ENCODE measurements at regions not wholly inside any gene's neighbourhood (a gene's known extent, or its start where the extent isn't known, plus 50 kb on each side); places are given as distances from the start of the nearest gene placed in this dataset.
A peak's percentile ranks its signal among the peaks of the same experiment; 100 is the strongest.

- no peak for DNase-seq
- TF ChIP-seq CTCF (IDR thresholded peaks at IDR 0.05; ENCODE audit: low read depth, low read length, missing control alignments): no peak
- in situ Hi-C loops (cut with HindIII; ENCODE audit: low pct_ligation_motif_present, low sequenced_read_pairs): no loop called here
- H3K36me3 ChIP-seq (replicated peaks): no peaks in the 10 kb centered on the region
- no peaks in the 10 kb centered on the region for H3K27me3 ChIP-seq (replicated peaks)
- no peak overlapping the region for H3K4me3 ChIP-seq (ENCODE audit: low read depth, low read length)
- no peak overlapping the region for H3K27ac ChIP-seq
Measured at GRCh38 chr20:62570897-62571668, 71.2 kb upstream of the SLCO4A1 start.

GRCh38 chr20:62571669-62572344 lies 70.5 kb upstream of the SLCO4A1 start:
- Histone ChIP-seq H3K27ac (no peak overlapping the region), H3K4me3 (ENCODE audit: low read depth, low read length) (no peak overlapping the region), H3K27me3 (replicated peaks) (no peaks in the 10 kb centered on the region), H3K36me3 (replicated peaks) (no peaks in the 10 kb centered on the region)
- TF ChIP-seq CTCF (IDR thresholded peaks at IDR 0.05; ENCODE audit: low read depth, low read length, missing control alignments): peak; percentile 19
- DNase-seq: no peak
- in situ Hi-C loops (cut with HindIII; ENCODE audit: low pct_ligation_motif_present, low sequenced_read_pairs): no loop called here

- in situ Hi-C loops (cut with HindIII; ENCODE audit: low pct_ligation_motif_present, low sequenced_read_pairs): no loop called here
- Histone ChIP-seq H3K27me3 (replicated peaks) (peaks cover 3% of the 10 kb centered on the region), H3K4me3 (ENCODE audit: low read depth, low read length) (no peak overlapping the region), H3K36me3 (replicated peaks) (no peaks in the 10 kb centered on the region), H3K27ac (no peak overlapping the region)
- DNase-seq: no peak
- TF ChIP-seq CTCF (IDR thresholded peaks at IDR 0.05; ENCODE audit: low read depth, low read length, missing control alignments): no peak
Measured at GRCh38 chr20:62572980-62573379, 69.3 kb upstream of the SLCO4A1 start.

- peaks cover 5% of the 10 kb centered on the region for H3K27me3 ChIP-seq (replicated peaks)
- no peak overlapping the region for H3K27ac ChIP-seq
- TF ChIP-seq CTCF (IDR thresholded peaks at IDR 0.05; ENCODE audit: low read depth, low read length, missing control alignments): no peak
- H3K4me3 ChIP-seq (ENCODE audit: low read depth, low read length): no peak overlapping the region
- in situ Hi-C loops (cut with HindIII; ENCODE audit: low pct_ligation_motif_present, low sequenced_read_pairs): no loop called here
- H3K36me3 ChIP-seq (replicated peaks): no peaks in the 10 kb centered on the region
- DNase-seq: no peak
Measured at GRCh38 chr20:62573817-62574216, 68.5 kb upstream of the SLCO4A1 start.

GRCh38 chr20:62574230-62574993 lies 67.9 kb upstream of the SLCO4A1 start:
- Histone ChIP-seq H3K27ac (no peak overlapping the region), H3K27me3 (replicated peaks) (peaks cover 7% of the 10 kb centered on the region), H3K4me3 (ENCODE audit: low read depth, low read length) (no peak overlapping the region), H3K36me3 (replicated peaks) (no peaks in the 10 kb centered on the region)
- no peak for DNase-seq
- TF ChIP-seq CTCF (IDR thresholded peaks at IDR 0.05; ENCODE audit: low read depth, low read length, missing control alignments): no peak
- in situ Hi-C loops (cut with HindIII; ENCODE audit: low pct_ligation_motif_present, low sequenced_read_pairs): no loop called here
